ENCODE measurements at regions not wholly inside any gene's neighbourhood (a gene's known extent, or its start where the extent isn't known, plus 50 kb on each side); places are given as distances from the start of the nearest gene placed in this dataset.

GRCh38 chr2:6219906-6220305, 527.7 kb downstream of the SOX11 start:
- Histone ChIP-seq H3K9me3 (no peaks in the 10 kb centered on the region), H3K27ac (no peak overlapping the region), H3K4me3 (no peak overlapping the region), H3K4me1 (no peaks in the 10 kb centered on the region), H3K27me3 (no peaks in the 10 kb centered on the region), H3K36me3 (no peaks in the 10 kb centered on the region)
- no peak for TF ChIP-seq CTCF (IDR thresholded peaks at IDR 0.05)
- WGBS, 5 donors = 77 to 95% (median 87%) methylated on average over 4 of the region's 4 CpGs
- DNase-seq = no peak
- intact Hi-C loops (cut with DNase I; ENCODE audit: low total_unique reads) = no loop called here

- no peak for TF ChIP-seq CTCF (IDR thresholded peaks at IDR 0.05)
- no peak for TF ChIP-seq POLR2AphosphoS5 (IDR thresholded peaks at IDR 0.05)
- no peak for TF ChIP-seq EP300 (IDR thresholded peaks at IDR 0.05)
- no peak for TF ChIP-seq POLR2A (IDR thresholded peaks at IDR 0.05)
- H3K27me3 ChIP-seq = no peaks in the 10 kb centered on the region
- 79 to 90% (median 85%) methylated on average over 4 of the region's 4 CpGs for WGBS, 5 donors
- DNase-seq = no peak
- intact Hi-C loops (cut with DNase I; ENCODE audit: low total_unique reads) = no loop called here
- H3K27ac ChIP-seq = no peak overlapping the region
- H3K4me3 ChIP-seq = no peak overlapping the region
- no peaks in the 10 kb centered on the region for H3K9me3 ChIP-seq
- H3K4me1 ChIP-seq = no peaks in the 10 kb centered on the region
- no peaks in the 10 kb centered on the region for H3K36me3 ChIP-seq
Measured at GRCh38 chr2:6222296-6222695, 530.1 kb downstream of the SOX11 start.

- Histone ChIP-seq H3K27ac (no peak overlapping the region), H3K9me3 (no peaks in the 10 kb centered on the region), H3K27me3 (no peaks in the 10 kb centered on the region), H3K4me3 (no peak overlapping the region), H3K36me3 (no peaks in the 10 kb centered on the region), H3K4me1 (no peaks in the 10 kb centered on the region)
- TF ChIP-seq POLR2A (IDR thresholded peaks at IDR 0.05) = no peak
- no peak for TF ChIP-seq CTCF (IDR thresholded peaks at IDR 0.05)
- no peak for TF ChIP-seq POLR2AphosphoS5 (IDR thresholded peaks at IDR 0.05)
- no peak for TF ChIP-seq EP300 (IDR thresholded peaks at IDR 0.05)
- intact Hi-C loops (cut with DNase I; ENCODE audit: low total_unique reads) = no loop called here
- DNase-seq = no peak
- 52 to 73% (median 70%) methylated on average over 4 of the region's 4 CpGs for WGBS, 5 donors
Measured at GRCh38 chr2:6224267-6224666, 532.1 kb downstream of the SOX11 start.

- intact Hi-C loops (cut with DNase I; ENCODE audit: low total_unique reads) = no loop called here
- DNase-seq = no peak
- H3K27ac ChIP-seq = no peak overlapping the region
- no peak for TF ChIP-seq CTCF (IDR thresholded peaks at IDR 0.05)
- TF ChIP-seq EP300 (IDR thresholded peaks at IDR 0.05) = no peak
- no peak for TF ChIP-seq POLR2AphosphoS5 (IDR thresholded peaks at IDR 0.05)
- no peak for TF ChIP-seq POLR2A (IDR thresholded peaks at IDR 0.05)
- H3K4me1 ChIP-seq = no peaks in the 10 kb centered on the region
- no peaks in the 10 kb centered on the region for H3K36me3 ChIP-seq
- WGBS, 5 donors = 48 to 88% (median 74%) methylated on average over 1 to 2 of the region's 2 CpGs
- no peaks in the 10 kb centered on the region for H3K9me3 ChIP-seq
- H3K4me3 ChIP-seq = no peak overlapping the region
- H3K27me3 ChIP-seq = no peaks in the 10 kb centered on the region
Measured at GRCh38 chr2:6228251-6228650, 536.1 kb downstream of the SOX11 start.

- Histone ChIP-seq H3K27ac (no peak overlapping the region), H3K4me1 (no peaks in the 10 kb centered on the region), H3K27me3 (no peaks in the 10 kb centered on the region), H3K9me3 (no peaks in the 10 kb centered on the region), H3K36me3 (no peaks in the 10 kb centered on the region), H3K4me3 (no peak overlapping the region)
- no peak for DNase-seq
- TF ChIP-seq EP300 (IDR thresholded peaks at IDR 0.05) (no peak), CTCF (IDR thresholded peaks at IDR 0.05) (no peak), POLR2AphosphoS5 (IDR thresholded peaks at IDR 0.05) (no peak), POLR2A (IDR thresholded peaks at IDR 0.05) (no peak)
- WGBS, 5 donors = 91 to 96% (median 95%) methylated on average over 5 of the region's 5 CpGs
- intact Hi-C loops (cut with DNase I; ENCODE audit: low total_unique reads) = no loop called here
Measured at GRCh38 chr2:6231166-6231565, 539.0 kb downstream of the SOX11 start.
